GM23248 (cell line): ENCODE measurements at regions not wholly inside any gene's neighbourhood (a gene's known extent, or its start where the extent isn't known, plus 50 kb on each side); places are given as distances from the start of the nearest gene placed in this dataset.

ENCODE experiments used
- DNase-seq: peaks from one replicate; pipeline ENCODE4 v3.0.0-alpha.2; 2015
- H2AFZ ChIP-seq: fragments of 200-600 bp; sonication (generic); 2 replicates; pipeline ENCODE4 v1.6.1; 2016; ENCODE audit warnings: antibody characterized with exemption
- H3F3A ChIP-seq: fragments of 200-600 bp; sonication (generic); 2 replicates; pipeline ENCODE4 v1.6.1; 2016; ENCODE audit warnings: mild to moderate bottlenecking, antibody characterized with exemption, mixed run types; ENCODE audit not compliant: insufficient read depth
- H3K27ac ChIP-seq: fragments of 200-600 bp; sonication (generic); 2 replicates; pipeline ENCODE4 v1.5.1; 2016; ENCODE audit warnings: mild to moderate bottlenecking
- H3K27me3 ChIP-seq: fragments of 200-600 bp; sonication (generic); replicated peaks from 2 replicates; pipeline ENCODE4 v1.6.1; 2016; ENCODE audit warnings: mild to moderate bottlenecking; ENCODE audit not compliant: insufficient read depth
- H3K36me3 ChIP-seq: fragments of 200-600 bp; sonication (generic); 2 replicates; pipeline ENCODE4 v1.6.1; 2016; ENCODE audit warnings: low read depth, mild to moderate bottlenecking
- H3K4me1 ChIP-seq: fragments of 200-600 bp; sonication (generic); 2 replicates; pipeline ENCODE4 v1.6.1; 2016; ENCODE audit warnings: mild to moderate bottlenecking; ENCODE audit not compliant: insufficient read depth
- H3K4me2 ChIP-seq: fragments of 200-600 bp; sonication (generic); one replicate; pipeline ENCODE4 v1.6.1; 2016; ENCODE audit warnings: mild to moderate bottlenecking; ENCODE audit not compliant: unreplicated experiment
- H3K4me3 ChIP-seq: fragments of 200-600 bp; sonication (generic); 2 replicates; pipeline ENCODE4 v1.5.1; 2016; ENCODE audit warnings: mild to moderate bottlenecking
- H3K79me2 ChIP-seq: fragments of 200-600 bp; sonication (generic); 2 replicates; pipeline ENCODE4 v1.6.1; 2016; ENCODE audit warnings: mild to moderate bottlenecking; ENCODE audit not compliant: insufficient read depth
- H3K9ac ChIP-seq: fragments of 200-600 bp; sonication (generic); 2 replicates; pipeline ENCODE4 v1.6.1; 2016; ENCODE audit warnings: mild to moderate bottlenecking
- H3K9me2 ChIP-seq: fragments of 200-600 bp; sonication (generic); 2 replicates; pipeline ENCODE4 v1.6.1; 2016; ENCODE audit warnings: mixed run types, mild to moderate bottlenecking, moderate library complexity; ENCODE audit not compliant: insufficient read depth
- H3K9me3 ChIP-seq: fragments of 200-600 bp; sonication (generic); one replicate; pipeline ENCODE4 v1.6.1; 2017; ENCODE audit warnings: low read depth
- H4K20me1 ChIP-seq: fragments of 200-600 bp; sonication (generic); 2 replicates; pipeline ENCODE4 v1.6.0; 2016; ENCODE audit not compliant: insufficient read depth
- EZH2 ChIP-seq: fragments of 200-600 bp; sonication (generic); IDR thresholded peaks from 2 replicates; pipeline ENCODE4 v1.6.1; 2018; ENCODE audit warnings: antibody characterized with exemption, mild to moderate bottlenecking; ENCODE audit not compliant: insufficient read depth, poor library complexity, severe bottlenecking
- EZH2phosphoT487 ChIP-seq: fragments of 200-600 bp; sonication (generic); IDR thresholded peaks from 2 replicates; pipeline ENCODE4 v1.6.1; 2018; ENCODE audit warnings: antibody characterized with exemption, moderate library complexity, mild to moderate bottlenecking, low read depth; ENCODE audit not compliant: insufficient read depth
- WGBS, 2 experiments: methylation state at CpG; one replicate each; pipeline ENCODE4 v1.1.6; 2015 to 2017; ENCODE audit warnings: low lambda C conversion rate in 2 of 2, low coverage in 1 of 2; ENCODE audit errors: missing lambda C conversion rate in 2 of 2; 5-methylcytosine and 5-hydroxymethylcytosine counted together
- in situ Hi-C: fragments of 300-500 bp; cut with MboI; formaldehyde crosslinking; loops from 2 replicates; pipeline ENCODE4 v1.15.0; 2020

GRCh38 chr17:71331754-71332325 is 789.0 kb upstream of the SOX9 start:
- no peak overlapping the region for H3K9ac ChIP-seq
- TF ChIP-seq EZH2 (no peak), EZH2phosphoT487 (no peak)
- in situ Hi-C loops = no loop called here
- H3K4me3 ChIP-seq = no peak overlapping the region
- H3K27ac ChIP-seq = no peak overlapping the region
- no peaks in the 10 kb centered on the region for H3K79me2 ChIP-seq
- no peak overlapping the region for H2AFZ ChIP-seq
- WGBS, 2 experiments = 91 to 93% methylated on average over 5 of the region's 5 CpGs
- H3F3A ChIP-seq = peaks cover 34% of the 10 kb centered on the region; the same call in 1 of the 2 replicates
- H3K4me1 ChIP-seq = peaks cover 52% of the 10 kb centered on the region
- DNase-seq = no peak
- H3K9me2 ChIP-seq = no peaks in the 10 kb centered on the region
- no peaks in the 10 kb centered on the region for H3K9me3 ChIP-seq
- no peaks in the 10 kb centered on the region for H3K36me3 ChIP-seq
- no peaks in the 10 kb centered on the region for H4K20me1 ChIP-seq
- H3K4me2 ChIP-seq = no peak overlapping the region
- no peaks in the 10 kb centered on the region for H3K27me3 ChIP-seq

- peak; percentile 59 for DNase-seq
- Histone ChIP-seq H3F3A (peaks cover 19% of the 10 kb centered on the region; the same call in 1 of the 2 replicates), H3K79me2 (no peaks in the 10 kb centered on the region), H3K27ac (peak overlapping the region; percentile 67), H3K9me2 (no peaks in the 10 kb centered on the region), H3K9ac (peak overlapping the region; percentile 50), H3K36me3 (no peaks in the 10 kb centered on the region), H3K4me2 (peak overlapping the region; percentile 22), H3K27me3 (no peaks in the 10 kb centered on the region), H4K20me1 (no peaks in the 10 kb centered on the region), H2AFZ (peak overlapping the region; percentile 75), H3K4me3 (no peak overlapping the region), H3K4me1 (peaks cover 45% of the 10 kb centered on the region), H3K9me3 (no peaks in the 10 kb centered on the region)
- no peak for TF ChIP-seq EZH2phosphoT487
- in situ Hi-C loops = no loop called here
- WGBS, 2 experiments = 14 to 20% methylated on average over 2 of the region's 2 CpGs
These were observed 786.6 kb upstream of the SOX9 start for GRCh38 chr17:71334048-71334751.

GRCh38 chr17:71335212-71335611 is 785.6 kb upstream of the SOX9 start:
- H3K4me2 ChIP-seq = peak overlapping the region; percentile 1
- no peaks in the 10 kb centered on the region for H3K36me3 ChIP-seq
- in situ Hi-C loops = no loop called here
- no peaks in the 10 kb centered on the region for H3K79me2 ChIP-seq
- no peaks in the 10 kb centered on the region for H3K9me2 ChIP-seq
- no peak overlapping the region for H3K4me3 ChIP-seq
- no peak overlapping the region for H3K9ac ChIP-seq
- H3K9me3 ChIP-seq = no peaks in the 10 kb centered on the region
- no peaks in the 10 kb centered on the region for H4K20me1 ChIP-seq
- peaks cover 14% of the 10 kb centered on the region; the same call in 1 of the 2 replicates for H3F3A ChIP-seq
- no peaks in the 10 kb centered on the region for H3K27me3 ChIP-seq
- DNase-seq = peak; percentile 23
- TF ChIP-seq EZH2phosphoT487 (no peak), EZH2 (no peak)
- no peak overlapping the region for H2AFZ ChIP-seq
- peaks cover 35% of the 10 kb centered on the region for H3K4me1 ChIP-seq
- peak overlapping the region; percentile 67 for H3K27ac ChIP-seq

GRCh38 chr17:71337938-71338337 is 782.9 kb upstream of the SOX9 start:
- WGBS, 2 experiments = 96 to 99% methylated on average over 2 of the region's 2 CpGs
- TF ChIP-seq EZH2phosphoT487 (no peak), EZH2 (no peak)
- H2AFZ ChIP-seq = no peak overlapping the region
- H3K4me2 ChIP-seq = peak overlapping the region; percentile 49
- H3K9ac ChIP-seq = no peak overlapping the region
- no peaks in the 10 kb centered on the region for H3K36me3 ChIP-seq
- no peak overlapping the region; the same call in 1 of the 2 replicates for H3K4me3 ChIP-seq
- no peaks in the 10 kb centered on the region for H3K27me3 ChIP-seq
- H3K9me2 ChIP-seq = no peaks in the 10 kb centered on the region
- in situ Hi-C loops = no loop called here
- no peaks in the 10 kb centered on the region for H3K9me3 ChIP-seq
- no peak overlapping the region for H3K27ac ChIP-seq
- no peak for DNase-seq
- H3F3A ChIP-seq = 0 out of 2 replicates have a peak, but pooled peaks cover 10% of the 10 kb centered on the region
- peaks cover 30% of the 10 kb centered on the region for H3K4me1 ChIP-seq
- no peaks in the 10 kb centered on the region for H4K20me1 ChIP-seq
- H3K79me2 ChIP-seq = no peaks in the 10 kb centered on the region
